RPMI7951 (cell line): ENCODE measurements at regions not wholly inside any gene's neighbourhood (a gene's known extent, or its start where the extent isn't known, plus 50 kb on each side); places are given as distances from the start of the nearest gene placed in this dataset.

Experiments
- DNase-seq: peaks from one replicate; pipeline ENCODE4 v3.0.0-alpha.2; 2012; ENCODE audit warnings: low read depth

- DNase-seq = peak; percentile 20
These were observed 59.7 kb upstream of the C14orf132 start for GRCh38 chr14:95979339-95980042.

DNA sequence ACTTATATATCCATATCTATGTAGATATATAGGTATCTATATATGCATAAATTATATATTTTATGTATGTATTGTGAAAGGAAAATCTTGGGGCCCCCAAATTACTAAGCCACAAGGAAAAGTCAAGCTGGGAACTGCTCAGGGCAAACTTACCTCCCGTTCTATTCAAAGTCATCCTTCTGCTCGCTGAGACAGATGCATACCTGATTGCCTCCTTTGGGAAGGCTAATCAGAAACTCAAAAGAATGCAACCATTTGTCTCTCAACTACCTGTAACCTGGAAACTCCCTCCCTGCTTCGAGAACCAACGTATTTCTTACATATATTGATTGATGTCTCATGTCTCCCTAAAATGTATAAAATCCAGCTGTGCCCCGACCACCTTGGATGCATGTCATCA is 58.8 kb upstream of the C14orf132 start:
- no peak for DNase-seq

DNA sequence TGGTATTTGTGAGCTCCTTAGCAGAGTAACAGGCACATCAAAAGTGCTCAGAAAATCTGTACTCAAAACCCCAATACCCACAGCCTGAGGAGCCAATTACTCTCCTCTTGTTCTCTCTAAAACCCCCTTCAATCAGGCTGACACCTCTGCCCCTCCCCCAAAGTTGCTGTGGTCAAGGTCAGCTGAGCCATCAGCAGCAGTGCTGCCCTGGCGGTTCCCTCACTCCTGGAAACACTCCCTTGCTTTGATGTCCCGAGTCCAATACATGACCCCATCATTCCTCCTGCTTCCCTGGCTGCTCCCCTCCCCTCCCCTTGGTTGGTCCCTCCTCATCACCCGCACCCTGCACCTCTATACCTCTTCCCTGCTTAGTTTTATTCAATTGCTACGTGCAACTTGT is 57.2 kb upstream of the C14orf132 start:
- no peak for DNase-seq

DNA sequence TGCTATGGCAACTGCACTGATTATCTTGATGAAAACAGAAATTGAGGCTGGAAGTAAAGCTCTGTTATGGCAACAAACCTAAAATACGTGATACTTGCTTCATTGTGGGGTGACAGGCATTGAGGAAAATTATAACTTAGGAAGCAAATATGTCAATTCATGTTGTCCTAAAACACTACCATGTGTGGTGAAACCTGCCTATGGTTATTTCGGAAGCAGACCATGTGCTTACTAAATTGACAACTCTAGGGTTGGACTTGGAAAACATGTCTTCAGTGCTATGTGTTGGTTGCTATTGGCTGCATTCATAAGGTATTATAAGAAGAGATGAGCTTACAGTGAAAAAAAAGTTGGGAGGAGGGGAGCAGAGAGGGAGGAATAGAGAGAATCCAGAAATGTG is 55.0 kb upstream of the C14orf132 start:
- no peak for DNase-seq
